H9 (cell line): ENCODE measurements at regions not wholly inside any gene's neighbourhood (a gene's known extent, or its start where the extent isn't known, plus 50 kb on each side); places are given as distances from the start of the nearest gene placed in this dataset.

ENCODE experiments used
- DNase-seq: peaks from one replicate; pipeline ENCODE4 v3.0.0-alpha.2; 2017
- H2AFZ ChIP-seq: one replicate; pipeline ENCODE4 v1.6.1; 2013; ENCODE audit warnings: mild to moderate bottlenecking, low read length, control low read depth, moderate library complexity
- H2AK5ac ChIP-seq: 2 replicates; pipeline ENCODE4 v1.6.1; 2013; ENCODE audit warnings: low read length, control low read depth, mixed read lengths; ENCODE audit not compliant: insufficient read length
- H2BK120ac ChIP-seq: one replicate; pipeline ENCODE4 v1.6.1; 2013; ENCODE audit warnings: low read depth, mild to moderate bottlenecking, low read length, control low read depth, inconsistent platforms; ENCODE audit not compliant: poor library complexity, severe bottlenecking
- H2BK12ac ChIP-seq: 2 replicates; pipeline ENCODE4 v1.6.1; 2013; ENCODE audit warnings: low read length, control low read depth, mixed read lengths, low read depth; ENCODE audit not compliant: insufficient read length
- H2BK15ac ChIP-seq: 2 replicates; pipeline ENCODE4 v1.6.1; 2013; ENCODE audit warnings: low read depth, low read length, control low read depth
- H2BK20ac ChIP-seq: one replicate; pipeline ENCODE4 v1.6.1; 2013; ENCODE audit warnings: low read depth, mild to moderate bottlenecking, low read length, control low read depth, inconsistent platforms; ENCODE audit not compliant: poor library complexity, severe bottlenecking
- H2BK5ac ChIP-seq: 2 replicates; pipeline ENCODE4 v1.6.1; 2013; ENCODE audit warnings: low read length, control low read depth, mixed read lengths; ENCODE audit not compliant: insufficient read length
- H3K14ac ChIP-seq: 2 replicates; pipeline ENCODE4 v1.6.1; 2013; ENCODE audit warnings: low read length, control low read depth; ENCODE audit not compliant: insufficient read depth
- H3K18ac ChIP-seq: 2 replicates; pipeline ENCODE4 v1.6.1; 2013; ENCODE audit warnings: low read depth, mild to moderate bottlenecking, mixed read lengths, low read length, control low read depth; ENCODE audit not compliant: insufficient read length
- H3K23ac ChIP-seq: 2 replicates; pipeline ENCODE4 v1.6.1; 2013; ENCODE audit warnings: low read length, control low read depth, mixed read lengths, low read depth; ENCODE audit not compliant: insufficient read length
- H3K23me2 ChIP-seq: 2 replicates; pipeline ENCODE4 v1.6.1; 2013; ENCODE audit warnings: low read depth, mild to moderate bottlenecking, mixed read lengths, low read length, control low read depth; ENCODE audit not compliant: insufficient read length, poor library complexity, severe bottlenecking
- H3K27ac ChIP-seq: 2 replicates; pipeline ENCODE4 v1.5.1; 2013; ENCODE audit warnings: low read length, control low read depth, mixed read lengths, low read depth; ENCODE audit not compliant: insufficient read length
- H3K27me3 ChIP-seq: 2 replicates; pipeline ENCODE4 v1.6.1; 2013; ENCODE audit warnings: low read length, control low read depth, inconsistent platforms; ENCODE audit not compliant: insufficient read depth
- H3K4ac ChIP-seq: 2 replicates; pipeline ENCODE4 v1.6.1; 2013; ENCODE audit warnings: low read depth, mild to moderate bottlenecking, control low read depth, inconsistent platforms, low read length, moderate library complexity
- H3K4me1 ChIP-seq: 2 replicates; pipeline ENCODE4 v1.6.1; 2013; ENCODE audit warnings: low read length, control low read depth, inconsistent platforms; ENCODE audit not compliant: insufficient read depth
- H3K4me2 ChIP-seq: 2 replicates; pipeline ENCODE4 v1.6.1; 2013; ENCODE audit warnings: low read length, control low read depth, mixed read lengths; ENCODE audit not compliant: insufficient read length, insufficient read depth
- H3K56ac ChIP-seq: 2 replicates; pipeline ENCODE4 v1.6.1; 2013; ENCODE audit warnings: low read depth, mild to moderate bottlenecking, mixed read lengths, low read length, control low read depth; ENCODE audit not compliant: insufficient read length
- H3K79me1 ChIP-seq: 2 replicates; pipeline ENCODE4 v1.6.1; 2013; ENCODE audit warnings: low read depth, mild to moderate bottlenecking, moderate library complexity, low read length, control low read depth, inconsistent platforms; ENCODE audit not compliant: insufficient read depth, poor library complexity, severe bottlenecking
- H3K79me2 ChIP-seq: 2 replicates; pipeline ENCODE4 v1.6.1; 2013; ENCODE audit warnings: low read length, control low read depth, inconsistent platforms; ENCODE audit not compliant: insufficient read depth
- H3K9ac ChIP-seq: 2 replicates; pipeline ENCODE4 v1.6.1; 2013; ENCODE audit warnings: low read length, control low read depth, mixed read lengths; ENCODE audit not compliant: insufficient read length; ENCODE audit errors: extremely low read depth
- H3K9me3 ChIP-seq: one replicate; pipeline ENCODE4 v1.6.1; 2013; ENCODE audit warnings: low read depth, low read length, inconsistent platforms; ENCODE audit not compliant: control insufficient read depth
- H3T11ph ChIP-seq: one replicate; pipeline ENCODE4 v1.6.1; 2013; ENCODE audit warnings: mild to moderate bottlenecking, low read length, control low read depth, inconsistent platforms
- H4K20me1 ChIP-seq: one replicate; pipeline ENCODE4 v1.6.1; 2013; ENCODE audit not compliant: control insufficient read depth, insufficient read length, insufficient read depth
- H4K5ac ChIP-seq: 2 replicates; pipeline ENCODE4 v1.6.1; 2013; ENCODE audit warnings: low read depth, mild to moderate bottlenecking, mixed read lengths, low read length, control low read depth; ENCODE audit not compliant: insufficient read length
- H4K8ac ChIP-seq: replicated peaks from 2 replicates; pipeline ENCODE4 v1.6.1; 2013; ENCODE audit warnings: low read length, control low read depth, mixed read lengths, low read depth; ENCODE audit not compliant: insufficient read length
- H4K91ac ChIP-seq: 2 replicates; pipeline ENCODE4 v1.6.1; 2013; ENCODE audit warnings: low read depth, mild to moderate bottlenecking, moderate library complexity, mixed read lengths, low read length, control low read depth; ENCODE audit not compliant: insufficient read length
- H3K27ac Mint-ChIP-seq, 3 experiments: 2 replicates in 2 of 3; 3 replicates in 1 of 3; pipeline ENCODE4 v1.8.0; 2020 to 2021; ENCODE audit warnings: mixed read lengths in 3 of 3, mild to moderate bottlenecking in 1 of 3, moderate library complexity in 1 of 3
- H3K27me3 Mint-ChIP-seq: 2 replicates; pipeline ENCODE4 v1.8.0; 2021; ENCODE audit warnings: low read depth, mild to moderate bottlenecking, moderate library complexity, mixed read lengths
- H3K36me3 Mint-ChIP-seq, 3 experiments: 2 replicates in 2 of 3; 3 replicates in 1 of 3; pipeline ENCODE4 v1.8.0; 2020 to 2021; ENCODE audit warnings: low read depth in 3 of 3, mixed read lengths in 3 of 3; ENCODE audit not compliant: insufficient read depth in 1 of 3
- H3K4me1 Mint-ChIP-seq, 2 experiments: 2 replicates each; pipeline ENCODE4 v1.8.0; 2020; ENCODE audit warnings: mixed read lengths in 2 of 2
- H3K4me3 Mint-ChIP-seq, 2 experiments: 2 replicates in 1 of 2; 3 replicates in 1 of 2; pipeline ENCODE4 v1.8.0; 2020 to 2021; ENCODE audit warnings: mild to moderate bottlenecking in 2 of 2, mixed read lengths in 2 of 2, moderate library complexity in 1 of 2
- H3K9me3 Mint-ChIP-seq, 2 experiments: 2 replicates in 1 of 2; 3 replicates in 1 of 2; pipeline ENCODE4 v1.8.0; 2020; ENCODE audit warnings: mild to moderate bottlenecking in 2 of 2, mixed read lengths in 2 of 2, moderate library complexity in 1 of 2
- CTCF ChIP-seq: fragments of 200-600 bp; sonication (generic); conservative IDR thresholded peaks from 3 replicates; pipeline ENCODE4 v1.8.0; 2021; ENCODE audit warnings: antibody characterized with exemption, mild to moderate bottlenecking

DNA sequence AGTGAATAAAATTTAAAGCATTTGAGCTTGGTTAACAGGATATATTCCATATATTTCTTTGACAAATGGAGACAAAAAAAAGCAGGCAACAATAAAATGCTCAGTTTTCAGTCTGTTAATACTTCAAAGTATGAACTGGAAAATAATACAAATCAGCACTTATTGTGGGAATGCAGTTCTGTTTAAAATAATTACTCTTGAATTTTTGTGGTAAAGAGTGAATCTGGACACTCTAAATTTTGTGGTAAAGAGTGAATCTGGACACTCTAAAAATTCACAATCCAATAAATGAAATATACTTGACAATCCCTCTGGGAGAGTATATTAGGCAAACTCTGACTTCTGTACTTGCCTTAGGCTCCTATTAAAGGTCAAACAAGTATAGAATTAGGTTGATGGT, 141.9 kb upstream of the RASA1 start:
- no peaks in the 10 kb centered on the region for H3K9me3 ChIP-seq
- Mint-ChIP-seq H3K27ac (no peak overlapping the region), H3K4me1 (no peaks in the 10 kb centered on the region), H3K27me3 (no peaks in the 10 kb centered on the region), H3K9me3 (no peaks in the 10 kb centered on the region), H3K4me3 (no peak overlapping the region), H3K36me3 (no peaks in the 10 kb centered on the region)
- no peak overlapping the region for H2AFZ ChIP-seq
- H3K56ac ChIP-seq = no peak overlapping the region
- no peak overlapping the region for H2AK5ac ChIP-seq
- H2BK12ac ChIP-seq = no peak overlapping the region
- H3K23ac ChIP-seq = no peak overlapping the region
- H2BK120ac ChIP-seq = no peak overlapping the region
- no peak overlapping the region for H3K18ac ChIP-seq
- H3K27ac ChIP-seq = no peak overlapping the region
- no peak overlapping the region for H4K91ac ChIP-seq
- no peak overlapping the region for H2BK20ac ChIP-seq
- no peak overlapping the region for H3K14ac ChIP-seq
- no peaks in the 10 kb centered on the region for H3K4me1 ChIP-seq
- no peak overlapping the region for H3K9ac ChIP-seq
- no peak overlapping the region for H2BK5ac ChIP-seq
- no peak overlapping the region for H3K4me2 ChIP-seq
- no peak overlapping the region for H4K8ac ChIP-seq
- no peak overlapping the region for H3T11ph ChIP-seq
- no peaks in the 10 kb centered on the region for H3K79me2 ChIP-seq
- TF ChIP-seq CTCF = no peak
- H3K27me3 ChIP-seq = no peaks in the 10 kb centered on the region
- no peaks in the 10 kb centered on the region for H3K23me2 ChIP-seq
- no peak for DNase-seq
- H2BK15ac ChIP-seq = no peak overlapping the region
- no peaks in the 10 kb centered on the region for H4K20me1 ChIP-seq
- H4K5ac ChIP-seq = no peak overlapping the region
- H3K79me1 ChIP-seq = no peaks in the 10 kb centered on the region
- H3K4ac ChIP-seq = no peak overlapping the region
